NT2/D1 (cell line): ENCODE measurements at regions not wholly inside any gene's neighbourhood (a gene's known extent, or its start where the extent isn't known, plus 50 kb on each side); places are given as distances from the start of the nearest gene placed in this dataset.

Experiments
- SUZ12 ChIP-seq: IDR thresholded peaks from 2 replicates; pipeline ENCODE4 v1.6.1; 2011; ENCODE audit not compliant: insufficient read length, insufficient read depth; ENCODE audit errors: extremely low read depth
- YY1 ChIP-seq: IDR thresholded peaks from 2 replicates; pipeline ENCODE4 v1.6.1; 2011; ENCODE audit not compliant: insufficient read length, insufficient read depth
- ZNF274 ChIP-seq: IDR thresholded peaks from 2 replicates; pipeline ENCODE4 v1.6.1; 2011; ENCODE audit warnings: mild to moderate bottlenecking, low read depth, low read length

- TF ChIP-seq YY1 (no peak), SUZ12 (no peak), ZNF274 (no peak)
These were observed 261.4 kb upstream of the PITRM1 start for GRCh38 chr10:3433988-3434387.
